ENCODE measurements at regions not wholly inside any gene's neighbourhood (a gene's known extent, or its start where the extent isn't known, plus 50 kb on each side); places are given as distances from the start of the nearest gene placed in this dataset.

- no peak for DNase-seq
These were observed 264.5 kb downstream of the OLFM3 start for GRCh38 chr1:101732261-101732660.

- no peak for DNase-seq
These were observed 263.4 kb downstream of the OLFM3 start for GRCh38 chr1:101733340-101733739.

GRCh38 chr1:101738475-101738874 lies 258.3 kb downstream of the OLFM3 start:
- no peak for DNase-seq

GRCh38 chr1:101739146-101739545 lies 257.6 kb downstream of the OLFM3 start:
- DNase-seq = no peak

- no peak for DNase-seq
These were observed 256.8 kb downstream of the OLFM3 start for GRCh38 chr1:101739826-101740330.

- DNase-seq = no peak
These were observed 254.8 kb downstream of the OLFM3 start for GRCh38 chr1:101741910-101742309.

GRCh38 chr1:101742509-101742908 lies 254.2 kb downstream of the OLFM3 start:
- DNase-seq = no peak

GRCh38 chr1:101745551-101746270 lies 251.0 kb downstream of the OLFM3 start:
- DNase-seq = no peak

- DNase-seq = no peak
These were observed 248.6 kb downstream of the OLFM3 start for GRCh38 chr1:101748077-101748476.

Data from NCI-H345 (cell line).